Mammary epithelial cell (primary cell): ENCODE measurements at regions not wholly inside any gene's neighbourhood (a gene's known extent, or its start where the extent isn't known, plus 50 kb on each side); places are given as distances from the start of the nearest gene placed in this dataset.
"Not testable (repeated sequence)": the region's sequence is repeated elsewhere in the genome, so short reads cannot be mapped to it uniquely, and the experiment has no call there.

Experiments used
- CTCF ChIP-seq, 2 donors: IDR thresholded peaks in 1 of 2; conservative IDR thresholded peaks in 1 of 2; 2 replicates each; pipeline ENCODE4 v1.5.1; 2011 to 2012; ENCODE audit warnings: inconsistent platforms in 2 of 2, low read length in 2 of 2, mild to moderate bottlenecking in 2 of 2, control low read depth in 1 of 2, low read depth in 1 of 2; ENCODE audit not compliant: insufficient read depth in 1 of 2; ENCODE audit errors: extremely low read depth in 1 of 2
- EZH2 ChIP-seq: IDR thresholded peaks from 2 replicates; pipeline ENCODE4 v1.6.1; 2012; ENCODE audit warnings: low read length, inconsistent platforms, borderline replicate concordance

GRCh38 chr6:5824382-5824983 is 182.2 kb downstream of the NRN1 start:
- not testable (repeated sequence) for TF ChIP-seq CTCF (conservative IDR thresholded peaks at IDR 0.05 in 1 of 2, IDR thresholded peaks at IDR 0.05 in 1 of 2; ENCODE audit: extremely low read depth in 1 of 2, insufficient read depth in 1 of 2, low read depth in 1 of 2, low read length in 2 of 2); EZH2
